ENCODE measurements at regions not wholly inside any gene's neighbourhood (a gene's known extent, or its start where the extent isn't known, plus 50 kb on each side); places are given as distances from the start of the nearest gene placed in this dataset.

GRCh38 chr11:101723371-101723770 lies 139.6 kb upstream of the TRPC6 start:
- Histone ChIP-seq H2AFZ (replicated peaks; ENCODE audit: low read length, poor library complexity) (no peak overlapping the region), H4K20me1 (ENCODE audit: insufficient read depth, low read length) (no peaks in the 10 kb centered on the region), H4K91ac (ENCODE audit: insufficient read depth, low read depth, low read length) (no peak overlapping the region), H3K9me1 (ENCODE audit: insufficient read depth, low read length) (no peaks in the 10 kb centered on the region), H3K4me2 (ENCODE audit: low read depth, low read length) (no peak overlapping the region), H3K4me3 (ENCODE audit: insufficient read depth, low read depth, low read length) (no peak overlapping the region), H3K36me3 (ENCODE audit: control insufficient read depth, insufficient read depth, low read length) (no peaks in the 10 kb centered on the region), H3K27ac (ENCODE audit: insufficient read depth, low read length) (no peak overlapping the region), H3K18ac (ENCODE audit: low read depth, low read length) (no peak overlapping the region), H3K4ac (ENCODE audit: low read depth, low read length) (no peak overlapping the region), H2BK5ac (ENCODE audit: low read depth, low read length, poor library complexity, severe bottlenecking) (no peak overlapping the region), H3K4me1 (ENCODE audit: control insufficient read depth, insufficient read depth, low read length) (peaks cover 4% of the 10 kb centered on the region), H4K5ac (ENCODE audit: low read depth, low read length) (no peak overlapping the region), H3K9me3 (ENCODE audit: control insufficient read depth, insufficient read depth, low read length) (0 out of 2 replicates have a peak, but pooled peaks cover 1% of the 10 kb centered on the region), H3K23ac (ENCODE audit: low read depth, low read length) (no peak overlapping the region), H4K8ac (ENCODE audit: low read depth in 2 of 2, low read length in 2 of 2) (no peak overlapping the region), H2BK20ac (ENCODE audit: low read depth, low read length) (no peak overlapping the region), H3K14ac (replicated peaks; ENCODE audit: low read depth, low read length) (no peak overlapping the region), H3K27me3 (ENCODE audit: control insufficient read depth, insufficient read depth, low read length) (no peaks in the 10 kb centered on the region), H2BK15ac (ENCODE audit: low read depth, low read length) (no peak overlapping the region), H3K56ac (ENCODE audit: extremely low read depth, insufficient read depth, low read length) (no peak overlapping the region), H2AK9ac (replicated peaks; ENCODE audit: low read depth, low read length, poor library complexity) (no peak overlapping the region), H3K79me1 (ENCODE audit: low read depth in 1 of 2, low read length in 2 of 2) (no peaks in the 10 kb centered on the region), H2BK120ac (ENCODE audit: low read depth, low read length) (no peak overlapping the region), H3K9ac (ENCODE audit: low read depth, low read length) (no peak overlapping the region), H2AK5ac (ENCODE audit: low read depth, low read length) (no peak overlapping the region)
- ATAC-seq (ENCODE audit: low read depth) = no peak
- no TSS peak for BruUV-seq (replicated peaks)
- no CpG with 5 or more reads among the region's 1 CpG for WGBS, 2 experiments (ENCODE audit: extremely low coverage in 2 of 2, insufficient read length in 1 of 2)
- TF ChIP-seq POLR2A (IDR thresholded peaks at IDR 0.05; ENCODE audit: low read depth, low read length) (no peak), MAZ (IDR thresholded peaks at IDR 0.05; ENCODE audit: borderline replicate concordance, low read depth, low read length) (no peak), NFE2L2 (IDR thresholded peaks at IDR 0.05; ENCODE audit: low read depth, low read length) (no peak), CHD1 (IDR thresholded peaks at IDR 0.05; ENCODE audit: low read depth, low read length) (no peak), USF2 (IDR thresholded peaks at IDR 0.05; ENCODE audit: low read depth, low read length) (no peak), RFX5 (IDR thresholded peaks at IDR 0.05; ENCODE audit: low read depth, low read length) (no peak)
- CTCF ChIA-PET = no interaction called here
- DNase-seq = no peak
- intact Hi-C loops (cut with micrococcal nuclease) = loop anchor here (10.0 kb wide), 1 partner anchor 239 kb away; no protein-coding TSS in a partner anchor
- dilution Hi-C loops (cut with HindIII; ENCODE audit: low sequenced_read_pairs, unreplicated experiment) = no loop called here
- in situ Hi-C loops (cut with MboI; ENCODE audit: low sequenced_read_pairs) = no loop called here
- POLR2A ChIA-PET (ENCODE audit: unreplicated experiment) = no interaction called here

Data from IMR-90 (cell line).